COLO829 (cell line): ENCODE measurements at regions not wholly inside any gene's neighbourhood (a gene's known extent, or its start where the extent isn't known, plus 50 kb on each side); places are given as distances from the start of the nearest gene placed in this dataset.
"Not testable (repeated sequence)": the region's sequence is repeated elsewhere in the genome, so short reads cannot be mapped to it uniquely, and the experiment has no call there.

Experiments used
- DNase-seq: peaks from one replicate; pipeline ENCODE4 v3.0.0; 2012; ENCODE audit warnings: low spot score

DNA sequence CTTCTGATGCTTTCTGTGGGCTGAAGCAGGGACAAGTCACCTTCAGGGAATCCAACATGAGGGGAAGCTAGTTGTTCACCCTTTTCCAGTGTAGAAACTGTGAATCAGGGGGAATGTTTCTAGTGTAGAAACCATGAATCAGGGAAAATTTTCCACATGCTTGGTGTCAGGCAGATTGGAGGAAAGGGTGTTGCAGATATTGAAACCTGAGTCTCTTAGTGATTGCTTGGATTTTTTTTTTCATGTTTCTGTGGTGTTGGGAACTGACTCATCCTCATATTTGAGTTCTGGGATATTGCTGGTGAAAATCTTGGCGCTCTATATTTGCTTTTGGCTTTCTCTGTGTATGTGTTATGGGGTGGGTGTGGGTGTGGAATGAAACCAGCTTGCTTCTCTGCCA is 144.5 kb upstream of the FBXO33 start:
- DNase-seq: no peak

GRCh38 chr14:39576258-39576657 is 144.0 kb upstream of the FBXO33 start:
- DNase-seq: no peak

DNA sequence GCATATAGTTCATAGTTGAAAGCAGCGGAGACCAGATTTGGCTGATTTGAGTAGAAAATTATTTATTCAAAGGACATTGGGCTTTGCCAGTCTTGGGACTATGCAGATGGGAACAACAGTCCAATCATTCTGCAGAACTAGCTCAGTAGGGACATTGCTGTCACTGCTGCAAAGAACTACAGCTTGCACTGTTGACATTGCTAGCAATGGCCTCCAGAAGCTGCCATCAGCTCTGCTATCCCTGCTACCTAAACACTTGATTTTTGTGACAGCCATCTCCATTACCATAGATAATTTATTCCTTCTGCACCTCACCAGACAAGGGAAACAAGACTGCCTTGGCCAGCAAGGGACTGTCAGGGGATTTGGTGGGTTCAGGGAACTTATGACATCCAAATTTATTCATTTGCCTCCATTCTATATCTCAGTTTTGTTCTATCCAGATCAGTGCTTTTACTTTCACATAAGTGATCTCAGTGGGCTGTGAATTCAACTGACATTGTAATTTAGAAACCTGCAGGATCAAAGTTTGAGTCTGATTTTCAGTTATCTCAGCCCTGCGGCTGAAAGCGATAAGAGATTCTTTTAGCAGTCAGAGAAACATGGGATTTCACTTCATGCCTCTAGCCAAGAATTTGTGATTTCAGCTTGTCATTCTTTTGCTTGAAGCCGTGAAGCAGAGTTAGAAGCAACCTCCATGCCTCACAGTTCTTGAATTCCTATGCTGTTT is 136.7 kb upstream of the FBXO33 start:
- no peak for DNase-seq

GRCh38 chr14:39566795-39567194 is 134.6 kb upstream of the FBXO33 start:
- DNase-seq: no peak

- peak; percentile 16 for DNase-seq
These were observed 131.1 kb upstream of the FBXO33 start for GRCh38 chr14:39563361-39563760.

GRCh38 chr14:39562175-39562574 is 129.9 kb upstream of the FBXO33 start:
- no peak for DNase-seq

GRCh38 chr14:39558525-39558924 is 126.3 kb upstream of the FBXO33 start:
- no peak for DNase-seq

GRCh38 chr14:39555749-39556148 is 123.5 kb upstream of the FBXO33 start:
- no peak for DNase-seq

DNA sequence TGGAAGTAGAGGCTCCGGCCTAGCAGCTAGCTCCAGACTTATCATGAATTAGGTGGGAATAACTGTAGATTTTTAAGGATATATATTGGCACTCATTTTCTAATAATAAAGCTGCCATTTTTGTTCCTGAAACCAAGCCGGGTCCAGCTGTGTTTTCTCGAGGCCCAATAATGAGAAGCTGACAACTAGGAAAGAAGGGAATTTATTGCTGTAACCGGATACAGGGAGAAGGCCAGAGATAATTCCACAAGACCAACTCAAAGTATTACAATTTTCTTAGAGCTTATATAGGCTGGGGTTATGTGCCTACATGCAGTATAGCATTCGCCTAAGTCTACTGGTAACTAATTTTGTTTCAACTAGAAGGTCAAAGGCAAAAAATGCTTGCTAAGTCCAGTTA is 122.3 kb upstream of the FBXO33 start:
- no peak for DNase-seq

GRCh38 chr14:39548358-39548757 is 116.1 kb upstream of the FBXO33 start:
- no peak for DNase-seq

DNA sequence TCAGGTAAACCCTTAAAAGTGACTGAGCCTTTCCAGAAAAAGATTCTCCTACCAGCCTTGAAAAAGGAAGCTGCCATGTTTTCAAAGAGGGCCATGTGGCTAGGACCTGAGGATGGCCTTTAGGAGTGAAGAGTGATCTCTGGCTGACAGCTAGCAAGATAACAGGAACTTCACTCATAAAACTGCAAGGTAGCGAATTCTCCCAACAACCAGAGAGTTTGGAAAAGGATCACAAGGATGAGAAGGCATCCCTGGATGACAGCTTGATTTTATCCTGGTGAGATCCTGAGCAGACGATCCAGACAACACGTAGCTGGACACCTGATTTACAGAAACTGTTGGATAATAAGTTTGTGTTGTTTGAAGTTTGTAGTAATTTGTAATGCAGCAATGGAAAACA is 115.6 kb upstream of the FBXO33 start:
- no peak for DNase-seq

GRCh38 chr14:39505812-39506211 is 73.6 kb upstream of the FBXO33 start:
- no peak for DNase-seq

DNA sequence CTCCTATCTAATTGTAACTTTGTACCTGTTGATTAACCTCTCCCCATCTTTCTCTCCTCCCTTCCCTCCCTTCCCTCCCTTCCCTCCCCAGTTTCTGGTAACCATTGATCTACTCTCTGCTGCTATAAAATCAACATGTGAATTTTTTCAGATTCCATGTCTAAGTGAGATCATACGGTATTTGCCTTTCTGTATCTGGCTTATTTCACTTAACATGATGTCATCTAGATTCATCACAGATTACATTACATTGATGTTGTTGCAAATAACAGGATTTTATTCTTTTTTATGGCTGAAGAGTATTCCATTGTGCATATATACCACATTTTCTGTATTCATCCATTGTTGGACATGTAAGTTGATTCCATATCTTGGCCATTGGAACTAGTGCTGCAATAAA is 68.0 kb upstream of the FBXO33 start:
- no peak for DNase-seq

DNA sequence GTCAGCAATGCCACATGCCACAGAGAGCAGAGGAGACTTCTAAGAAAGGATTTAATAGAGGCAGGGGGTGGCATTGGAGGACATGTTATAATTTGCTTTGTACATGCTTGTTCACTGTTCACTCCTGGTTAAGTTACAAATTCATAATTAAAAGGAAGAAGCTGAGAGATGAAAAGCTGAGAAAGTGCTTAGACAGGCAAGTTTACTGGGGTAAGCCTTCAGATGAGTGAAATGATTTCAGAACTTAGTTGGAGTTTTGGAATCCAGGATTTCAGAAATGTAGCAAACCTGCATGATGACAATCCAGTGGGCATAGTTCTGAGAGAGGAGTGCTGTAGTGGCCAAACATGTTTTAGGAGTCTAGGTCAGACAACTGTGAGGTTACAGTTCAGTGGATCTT is 67.3 kb upstream of the FBXO33 start:
- DNase-seq: no peak

- DNase-seq: not testable (repeated sequence)
These were observed 65.4 kb upstream of the FBXO33 start for GRCh38 chr14:39497677-39498076.

DNA sequence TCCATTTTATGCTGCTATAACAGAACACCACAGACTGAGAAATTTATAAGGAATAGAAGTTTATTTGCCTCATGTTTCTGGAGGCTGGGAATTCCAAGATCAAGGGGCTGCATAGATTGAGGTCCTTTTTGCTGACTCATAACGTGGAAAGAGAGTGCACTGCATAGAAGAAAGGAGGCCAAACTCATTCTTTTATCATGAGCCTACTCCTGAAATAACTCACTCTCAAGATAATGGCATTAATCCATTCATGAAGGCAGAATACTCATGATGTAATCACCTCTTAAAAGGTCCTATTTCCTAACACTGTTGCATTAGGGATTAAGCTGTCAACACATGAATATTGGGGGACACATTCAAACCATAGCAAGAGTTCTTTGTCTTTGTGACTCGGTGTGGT is 60.0 kb upstream of the FBXO33 start:
- DNase-seq: no peak

GRCh38 chr14:39491134-39491571 is 58.9 kb upstream of the FBXO33 start:
- DNase-seq: peak; percentile 19

GRCh38 chr14:39488600-39488999 is 56.4 kb upstream of the FBXO33 start:
- DNase-seq: no peak

DNA sequence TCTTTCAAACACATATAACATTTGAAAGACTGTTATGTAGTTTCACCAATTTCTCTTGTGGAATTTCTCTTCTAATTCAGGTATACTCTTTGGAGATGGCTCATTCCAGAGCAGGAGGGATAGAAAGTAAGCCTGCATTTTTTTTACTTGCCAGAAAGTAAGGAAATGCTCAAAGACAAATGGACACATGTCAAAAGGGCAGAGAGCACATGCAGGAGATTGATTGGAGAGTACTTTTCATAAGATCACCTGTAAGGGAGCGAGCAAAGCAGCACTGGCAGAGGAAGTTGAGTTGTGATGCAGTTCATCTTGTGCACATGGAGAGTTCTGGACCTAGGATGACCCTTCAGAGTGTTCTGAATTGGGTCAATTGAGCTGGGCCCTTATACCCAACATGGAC is 51.4 kb upstream of the FBXO33 start:
- no peak for DNase-seq
